ENCODE measurements at regions not wholly inside any gene's neighbourhood (a gene's known extent, or its start where the extent isn't known, plus 50 kb on each side); places are given as distances from the start of the nearest gene placed in this dataset.

- TF ChIP-seq CTCF (IDR thresholded peaks at IDR 0.05): no peak
- no peak for TF ChIP-seq POLR2A (IDR thresholded peaks at IDR 0.05)
Observed at GRCh38 chr2:18986046-18986445, 372.4 kb downstream of the OSR1 start.

Data from esophagus squamous epithelium (tissue), 4 donors.